HPDE6-E6E7 (cell line): ENCODE measurements at regions not wholly inside any gene's neighbourhood (a gene's known extent, or its start where the extent isn't known, plus 50 kb on each side); places are given as distances from the start of the nearest gene placed in this dataset.
"Not testable (repeated sequence)": the region's sequence is repeated elsewhere in the genome, so short reads cannot be mapped to it uniquely, and the experiment has no call there.

Experiments used
- DNase-seq: peaks from one replicate; pipeline ENCODE4 v3.0.0; 2011; ENCODE audit warnings: missing footprints; ENCODE audit errors: extremely low spot score

- no peak for DNase-seq
Measured at GRCh38 chr3:32632533-32633265, 52.3 kb upstream of the CNOT10 start.

DNA sequence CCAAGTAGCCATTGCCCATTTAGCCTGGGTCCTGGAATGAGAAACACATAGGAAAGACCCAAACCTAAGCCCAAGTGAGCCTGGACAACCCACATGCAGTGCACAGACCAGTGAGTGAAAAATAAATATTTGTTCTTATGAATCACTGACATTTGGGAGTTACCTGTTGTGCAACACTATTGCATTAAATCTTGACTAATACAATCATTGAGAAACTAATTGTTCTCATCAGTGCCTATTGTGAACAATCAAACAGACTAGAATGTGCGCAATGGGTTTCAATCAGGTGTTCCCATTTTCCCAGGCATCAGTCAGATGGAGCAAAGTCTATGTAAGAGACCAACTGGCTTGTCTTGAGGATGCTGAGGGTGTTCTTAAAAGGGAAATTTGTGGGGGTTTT is 54.7 kb upstream of the CNOT10 start:
- peak; percentile 4 for DNase-seq

GRCh38 chr3:32626631-32627030 is 56.0 kb upstream of the DYNC1LI1 start:
- no peak for DNase-seq

- DNase-seq = not testable (repeated sequence)
Measured at GRCh38 chr3:32625543-32626176, 55.0 kb upstream of the DYNC1LI1 start.

GRCh38 chr3:32623532-32623931 is 52.9 kb upstream of the DYNC1LI1 start:
- no peak for DNase-seq

DNA sequence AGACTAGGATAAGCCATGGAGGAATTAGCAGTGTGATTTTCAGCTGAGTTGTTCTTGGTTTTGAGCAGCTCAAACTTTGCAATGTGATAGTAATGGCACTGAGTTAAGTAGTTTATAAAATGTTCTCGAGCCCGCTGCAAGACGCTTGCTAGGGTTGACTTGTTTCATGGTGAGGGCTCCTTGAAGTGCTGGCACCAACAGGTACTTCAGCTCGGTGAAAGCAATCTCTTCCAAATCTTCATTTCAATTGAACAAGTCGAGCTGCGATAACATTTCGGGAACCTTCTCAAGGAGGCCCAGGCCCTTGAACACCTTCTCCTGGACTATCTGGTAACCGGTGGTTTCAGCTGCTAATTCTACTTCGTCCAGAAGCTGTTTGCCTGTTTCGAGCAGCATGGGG is 50.8 kb upstream of the DYNC1LI1 start:
- DNase-seq = no peak

DNA sequence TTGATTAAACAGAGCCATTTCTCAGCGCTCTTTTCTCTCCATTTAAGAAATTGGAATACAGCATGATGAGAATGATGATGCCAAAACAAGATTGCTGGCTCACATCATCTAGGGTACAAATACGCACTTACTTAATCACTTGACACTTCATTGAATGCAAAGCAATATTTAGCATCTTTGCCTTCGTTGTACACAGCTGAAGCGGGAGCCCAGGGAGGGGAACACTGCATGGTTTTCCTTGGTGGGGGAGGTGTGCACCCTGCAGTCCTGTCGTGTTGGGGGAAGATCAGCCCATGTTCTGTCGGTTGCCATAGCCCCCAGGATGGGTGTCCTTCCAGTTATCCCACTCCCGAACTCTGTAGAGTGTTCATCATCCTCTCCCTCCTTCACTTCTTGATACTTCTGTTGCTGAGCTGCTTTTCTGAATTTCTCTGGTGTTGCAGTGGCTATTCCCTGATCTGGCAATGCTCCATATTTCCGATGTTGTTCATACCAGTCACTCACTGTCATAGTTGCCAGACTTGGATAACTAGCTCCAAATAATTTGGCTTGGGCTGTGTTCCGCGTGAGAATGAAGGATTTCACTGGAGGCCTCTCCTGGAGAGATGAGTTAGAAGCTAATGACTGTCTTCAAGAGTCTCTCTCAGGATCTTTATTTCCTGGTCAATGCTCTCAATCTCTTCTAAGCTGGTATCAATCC is 50.1 kb upstream of the DYNC1LI1 start:
- no peak for DNase-seq
